ENCODE measurements at regions not wholly inside any gene's neighbourhood (a gene's known extent, or its start where the extent isn't known, plus 50 kb on each side); places are given as distances from the start of the nearest gene placed in this dataset.

GRCh38 chr2:163395602-163396001 is 340.2 kb downstream of the FIGN start:
- no peak for DNase-seq (ENCODE audit: low read depth)
- H3K4me3 ChIP-seq (ENCODE audit: control insufficient read depth, low read depth, low read length) = no peak overlapping the region
- no peak for TF ChIP-seq CTCF (IDR thresholded peaks at IDR 0.05; ENCODE audit: control insufficient read depth, insufficient read depth, low read depth, low read length, missing control alignments)

- TF ChIP-seq CTCF (IDR thresholded peaks at IDR 0.05; ENCODE audit: control insufficient read depth, insufficient read depth, low read depth, low read length, missing control alignments) = no peak
- no peak for DNase-seq (ENCODE audit: low read depth)
- no peak overlapping the region for H3K4me3 ChIP-seq (ENCODE audit: control insufficient read depth, low read depth, low read length)
Measured at GRCh38 chr2:163389838-163390237, 346.0 kb downstream of the FIGN start.

GRCh38 chr2:163375472-163375871 is 360.3 kb downstream of the FIGN start:
- H3K4me3 ChIP-seq (ENCODE audit: control insufficient read depth, low read depth, low read length) = no peak overlapping the region
- no peak for DNase-seq (ENCODE audit: low read depth)
- no peak for TF ChIP-seq CTCF (IDR thresholded peaks at IDR 0.05; ENCODE audit: control insufficient read depth, insufficient read depth, low read depth, low read length, missing control alignments)

GRCh38 chr2:163375070-163375469 is 360.7 kb downstream of the FIGN start:
- no peak overlapping the region for H3K4me3 ChIP-seq (ENCODE audit: control insufficient read depth, low read depth, low read length)
- TF ChIP-seq CTCF (IDR thresholded peaks at IDR 0.05; ENCODE audit: control insufficient read depth, insufficient read depth, low read depth, low read length, missing control alignments) = no peak
- DNase-seq (ENCODE audit: low read depth) = no peak

GRCh38 chr2:163374282-163374681 is 361.5 kb downstream of the FIGN start:
- TF ChIP-seq CTCF (IDR thresholded peaks at IDR 0.05; ENCODE audit: control insufficient read depth, insufficient read depth, low read depth, low read length, missing control alignments) = no peak
- H3K4me3 ChIP-seq (ENCODE audit: control insufficient read depth, low read depth, low read length) = no peak overlapping the region

GRCh38 chr2:163373496-163373895 is 362.3 kb downstream of the FIGN start:
- TF ChIP-seq CTCF (IDR thresholded peaks at IDR 0.05; ENCODE audit: control insufficient read depth, insufficient read depth, low read depth, low read length, missing control alignments) = no peak
- no peak overlapping the region for H3K4me3 ChIP-seq (ENCODE audit: control insufficient read depth, low read depth, low read length)

More at GRCh38 chr2:163374282-163374681, 361.5 kb downstream of the FIGN start:
- no peak for DNase-seq (ENCODE audit: low read depth)

More at GRCh38 chr2:163373496-163373895, 362.3 kb downstream of the FIGN start:
- no peak for DNase-seq (ENCODE audit: low read depth)

All from AG09309 (cell line).